HG02870 (cell line): ENCODE measurements at regions not wholly inside any gene's neighbourhood (a gene's known extent, or its start where the extent isn't known, plus 50 kb on each side); places are given as distances from the start of the nearest gene placed in this dataset.

Experiments
- ATAC-seq: cut with Tn5 transposase; IDR thresholded peaks from one replicate; pipeline ENCODE4 v1.9.1; 2021; ENCODE audit warnings: mild to moderate bottlenecking, moderate library complexity; ENCODE audit not compliant: unreplicated experiment

DNA sequence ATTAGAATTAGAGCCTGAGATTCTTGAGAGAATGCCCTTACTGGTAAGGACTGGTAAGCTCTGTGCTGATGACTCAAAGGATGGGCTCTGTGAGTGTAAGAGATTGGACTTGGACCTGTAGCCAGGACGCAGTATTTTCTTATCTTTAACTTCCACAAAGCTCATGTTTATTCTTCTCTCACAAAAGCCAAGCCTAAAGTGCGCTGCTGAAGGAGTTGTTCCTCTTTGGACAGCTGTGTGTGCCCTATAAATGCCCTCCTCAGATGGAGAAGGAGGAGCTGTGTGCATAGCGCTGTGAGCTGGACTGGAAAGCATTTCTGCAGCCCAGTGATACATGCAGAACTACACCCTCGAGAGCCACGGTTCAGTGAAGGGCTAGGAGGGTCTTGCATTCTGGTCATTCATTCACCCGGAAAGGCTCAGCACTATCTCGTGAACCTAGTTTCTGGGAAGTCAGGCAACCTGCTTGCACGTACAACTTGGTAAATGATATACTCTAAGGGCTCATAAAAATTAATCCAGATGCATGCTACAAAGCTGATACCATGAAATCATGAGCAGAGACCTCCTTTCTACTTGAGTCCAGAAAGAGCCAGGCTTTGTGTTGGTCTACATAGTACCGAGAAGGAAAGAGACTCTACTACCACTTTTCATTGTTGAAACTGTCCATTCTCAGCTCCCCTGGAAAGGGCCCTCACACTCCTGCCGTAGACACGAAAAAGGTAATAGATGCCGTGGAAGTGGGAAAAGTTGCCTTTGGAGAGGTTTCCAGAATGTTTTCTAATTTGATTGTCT is 103.0 kb upstream of the TBL1XR1 start:
- ATAC-seq: no peak

- ATAC-seq: no peak
Measured at GRCh38 chr3:177300842-177301241, 103.6 kb upstream of the TBL1XR1 start.

GRCh38 chr3:177306252-177306651 is 109.0 kb upstream of the TBL1XR1 start:
- ATAC-seq: no peak

- no peak for ATAC-seq
Measured at GRCh38 chr3:177307391-177307790, 110.1 kb upstream of the TBL1XR1 start.

DNA sequence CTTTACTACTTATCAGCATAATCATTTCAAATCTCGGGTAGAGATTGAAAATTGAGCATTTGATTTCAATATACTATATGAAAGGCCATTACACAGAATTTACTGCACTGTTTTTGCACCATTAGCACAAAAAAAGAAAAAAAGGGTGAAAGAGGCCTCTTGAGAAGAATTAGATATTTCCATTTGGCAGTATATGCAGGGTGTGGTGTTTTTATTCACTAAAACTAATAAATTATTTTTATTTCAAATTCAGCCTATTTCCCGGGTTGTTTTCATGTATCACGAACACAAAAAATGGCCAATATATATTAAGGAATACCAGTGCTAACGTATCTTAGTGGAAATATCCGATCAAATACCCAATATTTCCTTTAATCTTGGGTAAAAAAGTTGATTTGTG is 110.5 kb upstream of the TBL1XR1 start:
- ATAC-seq: no peak

- no peak for ATAC-seq
Measured at GRCh38 chr3:177308286-177308685, 111.0 kb upstream of the TBL1XR1 start.

GRCh38 chr3:177308911-177309310 is 111.6 kb upstream of the TBL1XR1 start:
- no peak for ATAC-seq

DNA sequence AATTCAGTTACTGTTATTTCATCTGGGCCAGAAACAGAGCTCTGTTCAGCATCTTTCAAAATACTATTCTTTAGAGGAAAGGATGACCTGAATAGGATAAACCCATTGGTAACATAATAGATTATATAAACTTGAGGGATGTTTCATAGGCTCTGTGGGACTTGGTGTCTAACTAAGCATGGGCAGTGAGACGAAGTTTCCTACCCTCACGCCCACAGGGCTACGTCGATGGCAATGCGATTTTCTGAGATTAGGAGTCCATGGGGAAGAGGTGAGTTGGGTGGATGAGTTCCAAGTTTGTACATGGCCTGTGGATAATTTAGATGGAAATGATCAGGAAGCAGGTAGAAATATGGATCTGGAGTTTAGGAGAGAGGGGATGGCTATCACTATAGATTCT is 115.2 kb upstream of the TBL1XR1 start:
- ATAC-seq: no peak

GRCh38 chr3:177314897-177315296 is 117.6 kb upstream of the TBL1XR1 start:
- ATAC-seq: peak; percentile 83

DNA sequence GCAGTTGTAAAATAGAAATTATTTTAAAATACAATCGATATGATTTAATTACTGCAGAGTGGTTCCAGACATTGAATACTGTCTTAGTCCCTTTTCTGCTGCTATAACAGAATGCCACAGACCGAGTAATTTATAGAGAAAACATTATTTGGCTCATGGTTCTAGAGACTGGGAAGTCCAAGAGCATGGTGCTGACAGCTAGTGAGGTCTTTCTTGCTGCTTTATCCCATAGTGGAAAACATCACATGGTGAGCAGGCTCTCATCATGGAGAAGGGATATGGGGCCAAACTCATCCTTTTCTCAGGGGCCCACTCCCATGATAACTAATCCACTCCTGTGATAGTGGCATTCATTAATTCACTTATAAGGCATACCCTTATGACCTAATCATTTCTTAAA is 120.0 kb upstream of the TBL1XR1 start:
- no peak for ATAC-seq

GRCh38 chr3:177318559-177318958 is 121.3 kb upstream of the TBL1XR1 start:
- no peak for ATAC-seq

- peak; percentile 34 for ATAC-seq
Measured at GRCh38 chr3:177320765-177321247, 123.5 kb upstream of the TBL1XR1 start.

GRCh38 chr3:177321819-177322218 is 124.5 kb upstream of the TBL1XR1 start:
- no peak for ATAC-seq

DNA sequence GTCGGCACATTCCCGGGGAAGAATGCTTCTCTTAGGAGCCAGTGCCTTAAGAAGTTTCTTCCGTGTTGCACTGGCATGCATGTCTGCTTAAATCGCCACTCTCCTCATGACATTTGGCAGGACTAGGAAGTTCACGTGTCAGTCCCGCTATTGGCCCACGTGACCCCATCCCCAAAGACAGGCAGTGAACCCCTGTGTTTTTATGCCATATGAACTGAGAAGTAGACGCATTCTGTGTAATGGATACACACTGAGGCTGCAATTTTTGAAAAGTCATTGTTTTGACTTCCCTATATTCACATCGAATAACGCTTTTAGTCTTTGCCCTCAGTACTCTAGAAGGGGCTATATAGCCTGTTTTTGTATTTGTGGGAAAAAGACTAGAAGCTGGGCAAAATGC is 125.6 kb upstream of the TBL1XR1 start:
- no peak for ATAC-seq

DNA sequence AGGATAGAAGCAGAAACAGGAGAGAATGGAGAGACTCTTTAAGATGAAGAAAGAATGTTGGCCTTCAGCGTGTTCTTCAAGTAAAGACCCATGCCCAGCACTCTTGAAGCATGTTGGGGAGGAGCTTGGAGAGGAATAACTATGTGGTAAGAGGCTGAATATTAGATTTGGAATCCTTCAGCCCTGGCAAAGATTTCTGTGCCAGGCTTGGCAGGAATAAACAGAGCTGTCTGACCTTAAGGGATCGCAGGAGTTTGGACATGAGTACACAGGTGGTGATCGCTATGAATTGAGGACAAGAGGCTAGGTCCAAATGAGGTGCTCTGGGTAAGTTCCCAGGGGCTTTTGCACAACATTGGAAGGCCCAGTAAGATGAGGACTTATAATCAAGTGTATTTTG is 132.6 kb upstream of the TBL1XR1 start:
- ATAC-seq: no peak

GRCh38 chr3:177330779-177331178 is 133.5 kb upstream of the TBL1XR1 start:
- ATAC-seq: no peak

GRCh38 chr3:177331203-177331835 is 134.0 kb upstream of the TBL1XR1 start:
- no peak for ATAC-seq

DNA sequence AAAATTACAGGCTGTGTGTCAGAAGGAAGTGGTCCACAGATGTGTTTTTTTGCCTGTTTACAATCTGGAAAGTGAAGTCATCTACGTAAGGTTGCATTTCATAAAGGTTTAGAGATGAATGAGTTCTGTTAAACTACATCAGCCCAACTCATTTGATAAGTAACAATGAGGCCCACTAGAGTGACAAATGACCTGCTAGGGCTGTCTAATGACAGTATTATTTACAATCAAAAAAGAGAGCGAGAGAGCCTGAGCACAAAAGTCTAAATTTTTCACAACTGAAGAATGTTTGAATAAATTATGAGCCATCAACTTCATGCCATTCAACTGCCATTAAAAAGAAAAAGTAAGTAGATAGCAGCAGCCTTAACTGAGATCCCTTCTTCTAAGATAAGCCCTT is 135.7 kb upstream of the TBL1XR1 start:
- no peak for ATAC-seq

- ATAC-seq: no peak
Measured at GRCh38 chr3:177333533-177334520, 136.5 kb upstream of the TBL1XR1 start.

DNA sequence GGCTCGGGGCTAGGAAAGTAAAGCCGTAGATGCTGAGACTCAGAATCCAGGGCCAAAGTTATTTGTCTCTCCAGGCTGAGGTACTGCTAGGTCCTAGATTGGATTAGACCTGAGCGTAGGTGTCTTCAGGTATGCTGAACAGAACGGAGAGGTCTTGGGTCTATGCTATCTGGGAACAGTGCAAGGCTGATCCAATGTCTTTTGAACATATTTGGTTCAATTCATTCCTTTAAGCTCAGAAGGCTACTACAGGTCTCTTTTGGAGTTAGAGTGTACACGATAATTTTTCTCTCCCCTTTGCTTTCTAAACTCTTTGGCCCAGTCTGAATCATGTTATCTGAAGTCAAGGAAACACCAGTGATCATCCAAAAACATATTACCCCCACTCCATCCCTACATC is 137.5 kb upstream of the TBL1XR1 start:
- no peak for ATAC-seq

DNA sequence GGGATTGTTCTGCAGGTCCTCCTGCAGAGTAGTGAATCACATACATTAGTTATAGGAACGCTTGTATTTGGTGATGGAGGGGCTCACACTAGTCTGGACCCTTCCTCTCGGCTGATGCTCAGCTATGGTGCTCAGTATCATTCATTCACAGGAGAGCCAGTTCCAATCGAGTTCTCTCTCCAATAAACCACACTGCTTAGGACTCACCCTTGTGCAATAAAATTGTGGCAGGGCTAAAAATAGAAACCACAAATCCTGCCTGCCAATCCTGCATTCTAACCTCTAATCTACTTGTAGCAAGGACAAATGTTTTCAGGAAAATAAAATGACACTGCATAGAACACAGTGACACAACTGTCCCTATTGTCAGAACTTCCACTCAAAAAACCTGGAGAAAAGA is 138.4 kb upstream of the TBL1XR1 start:
- ATAC-seq: no peak
